ENCODE measurements at regions not wholly inside any gene's neighbourhood (a gene's known extent, or its start where the extent isn't known, plus 50 kb on each side); places are given as distances from the start of the nearest gene placed in this dataset.

DNA sequence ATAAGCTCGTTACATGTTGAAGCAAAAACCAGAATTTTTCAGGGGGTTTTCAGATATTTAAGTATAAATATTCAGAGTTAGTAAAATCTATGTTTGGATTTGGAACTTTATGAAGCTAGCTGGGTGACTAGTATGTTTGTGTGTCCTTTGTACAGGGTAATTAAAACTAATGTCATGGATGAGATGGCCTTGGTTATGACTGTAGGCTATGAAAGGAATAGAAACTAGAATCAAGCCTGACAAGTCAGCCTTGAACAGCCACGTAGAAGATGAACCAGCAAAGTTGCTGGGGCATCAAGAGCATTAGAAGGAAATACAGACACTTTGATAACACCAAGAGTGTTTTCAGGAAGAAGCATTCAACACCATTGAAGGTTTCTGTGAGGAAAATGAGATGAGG lies 825.1 kb upstream of the CNTNAP5 start:
- TF ChIP-seq, protein P1, sequence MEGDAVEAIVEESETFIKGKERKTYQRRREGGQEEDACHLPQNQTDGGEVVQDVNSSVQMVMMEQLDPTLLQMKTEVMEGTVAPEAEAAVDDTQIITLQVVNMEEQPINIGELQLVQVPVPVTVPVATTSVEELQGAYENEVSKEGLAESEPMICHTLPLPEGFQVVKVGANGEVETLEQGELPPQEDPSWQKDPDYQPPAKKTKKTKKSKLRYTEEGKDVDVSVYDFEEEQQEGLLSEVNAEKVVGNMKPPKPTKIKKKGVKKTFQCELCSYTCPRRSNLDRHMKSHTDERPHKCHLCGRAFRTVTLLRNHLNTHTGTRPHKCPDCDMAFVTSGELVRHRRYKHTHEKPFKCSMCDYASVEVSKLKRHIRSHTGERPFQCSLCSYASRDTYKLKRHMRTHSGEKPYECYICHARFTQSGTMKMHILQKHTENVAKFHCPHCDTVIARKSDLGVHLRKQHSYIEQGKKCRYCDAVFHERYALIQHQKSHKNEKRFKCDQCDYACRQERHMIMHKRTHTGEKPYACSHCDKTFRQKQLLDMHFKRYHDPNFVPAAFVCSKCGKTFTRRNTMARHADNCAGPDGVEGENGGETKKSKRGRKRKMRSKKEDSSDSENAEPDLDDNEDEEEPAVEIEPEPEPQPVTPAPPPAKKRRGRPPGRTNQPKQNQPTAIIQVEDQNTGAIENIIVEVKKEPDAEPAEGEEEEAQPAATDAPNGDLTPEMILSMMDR (IDR thresholded peaks at IDR 0.05; ENCODE audit: low read depth, low read length): no peak
- DNase-seq (ENCODE audit: extremely low read depth, low read depth): no peak

DNA sequence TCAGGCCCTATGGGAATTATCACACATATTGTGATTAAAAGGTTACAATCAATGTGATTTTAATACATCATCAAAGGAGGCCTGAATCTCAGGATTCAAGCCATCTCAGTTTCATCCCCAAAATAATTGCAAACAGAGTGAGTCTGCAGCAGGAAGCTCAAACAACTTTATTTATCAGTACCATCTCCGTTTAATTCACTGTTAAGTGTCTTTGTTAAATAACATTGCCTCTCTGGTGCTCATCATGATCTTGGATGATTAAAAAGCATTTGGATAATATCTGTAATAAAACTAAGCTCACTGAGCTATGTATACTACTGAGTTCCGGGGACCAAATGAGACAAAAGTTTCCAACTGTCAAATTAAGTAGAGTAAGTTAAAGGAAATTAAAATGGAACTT lies 817.8 kb upstream of the CNTNAP5 start:
- TF ChIP-seq, protein P1 (IDR thresholded peaks at IDR 0.05; ENCODE audit: low read depth, low read length): no peak

DNA sequence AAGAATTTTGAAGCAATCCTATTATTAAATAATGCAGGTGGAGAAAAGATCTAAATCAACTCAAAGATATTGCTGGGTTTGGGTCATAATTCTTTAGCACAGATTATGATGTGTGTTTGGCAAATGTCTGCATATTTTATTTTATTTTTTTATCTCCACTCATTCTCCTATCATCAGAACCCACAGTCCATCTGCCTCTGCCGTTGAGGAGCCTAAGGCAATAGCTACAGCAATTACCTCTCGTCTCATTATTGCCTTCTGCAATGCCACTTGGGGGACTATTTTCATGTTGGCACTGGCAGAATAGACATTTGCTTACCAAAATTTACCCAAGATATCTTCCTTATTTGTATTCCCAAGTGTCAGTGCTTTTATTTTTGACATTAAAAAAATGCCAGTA lies 815.9 kb upstream of the CNTNAP5 start:
- TF ChIP-seq, protein P1 (IDR thresholded peaks at IDR 0.05; ENCODE audit: low read depth, low read length): no peak

More for the DNA sequence above, 817.8 kb upstream of the CNTNAP5 start:
- DNase-seq (ENCODE audit: extremely low read depth, low read depth): no peak

DNA sequence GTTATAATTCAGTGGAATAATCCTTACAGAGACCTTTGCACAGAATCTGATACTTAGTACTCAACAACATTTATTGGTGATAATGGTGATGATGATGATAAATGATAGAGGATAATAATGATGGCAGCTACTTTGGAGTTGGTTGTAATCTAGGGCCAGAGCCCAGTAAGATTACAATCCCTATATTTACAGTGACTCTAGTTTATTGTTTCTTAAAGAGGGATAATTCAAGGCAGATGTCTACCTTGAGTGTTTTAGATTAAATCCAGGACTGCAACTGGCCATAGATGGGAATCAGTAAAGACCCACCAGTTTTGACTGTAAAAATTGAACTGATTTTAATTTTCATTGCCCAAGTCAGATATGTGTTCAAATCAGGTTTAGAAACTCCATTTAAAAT lies 813.9 kb upstream of the CNTNAP5 start:
- no peak for DNase-seq (ENCODE audit: extremely low read depth, low read depth)
- TF ChIP-seq, protein P1 (IDR thresholded peaks at IDR 0.05; ENCODE audit: low read depth, low read length): no peak

More for the DNA sequence above, 815.9 kb upstream of the CNTNAP5 start:
- no peak for DNase-seq (ENCODE audit: extremely low read depth, low read depth)

DNA sequence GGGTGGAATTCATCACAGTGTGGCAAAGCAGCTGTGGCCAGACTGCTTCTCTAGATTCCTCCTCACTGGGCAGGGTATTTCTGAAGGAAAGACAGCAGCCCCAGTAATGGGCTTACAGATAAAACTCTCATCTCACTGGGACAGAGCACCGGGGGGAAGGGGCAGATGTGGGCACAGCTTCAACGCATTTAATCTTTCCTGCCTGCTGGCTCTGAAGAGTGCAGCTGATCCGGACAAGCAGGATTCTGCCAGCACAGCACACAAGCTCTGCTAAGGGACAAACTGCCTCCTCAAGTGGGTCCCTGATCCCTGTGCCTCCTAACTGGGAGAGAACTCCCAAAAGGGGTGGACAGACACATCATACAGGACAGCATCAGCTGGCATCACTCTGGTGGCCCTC lies 779.9 kb upstream of the CNTNAP5 start:
- no peak for DNase-seq (ENCODE audit: extremely low read depth, low read depth)
- TF ChIP-seq, protein P1 (IDR thresholded peaks at IDR 0.05; ENCODE audit: low read depth, low read length): no peak

DNA sequence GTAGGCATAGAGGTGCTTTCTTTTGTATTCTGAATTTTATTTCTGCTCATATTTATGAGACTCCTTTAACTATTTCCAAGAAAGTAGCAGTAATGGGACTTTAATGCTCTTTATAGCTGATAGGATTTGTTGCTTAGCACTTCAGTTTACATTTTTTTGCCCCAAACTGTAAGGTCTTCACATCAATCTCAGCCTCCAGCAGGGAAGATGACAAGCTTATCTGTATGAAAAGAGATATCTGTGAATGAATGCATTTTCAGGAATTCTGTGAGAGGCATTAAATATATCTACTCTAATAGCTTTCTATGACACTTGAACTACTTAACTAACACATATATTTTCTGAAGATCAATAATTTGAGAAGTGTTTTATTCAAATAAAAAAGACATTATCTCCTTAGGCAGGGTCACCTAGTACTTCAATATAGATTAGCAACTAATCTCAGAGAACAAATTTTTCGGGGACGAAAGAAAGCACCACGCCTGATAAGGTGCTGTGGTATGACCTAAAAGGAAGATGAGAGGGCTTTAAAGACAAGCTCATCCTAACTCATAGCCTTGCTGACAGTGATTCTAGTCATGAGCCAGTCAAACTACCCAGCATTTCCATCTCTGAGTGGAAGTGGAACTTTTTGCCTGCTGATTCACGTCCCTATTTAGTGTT lies 766.1 kb upstream of the CNTNAP5 start:
- TF ChIP-seq, protein P1 (IDR thresholded peaks at IDR 0.05; ENCODE audit: low read depth, low read length): no peak

DNA sequence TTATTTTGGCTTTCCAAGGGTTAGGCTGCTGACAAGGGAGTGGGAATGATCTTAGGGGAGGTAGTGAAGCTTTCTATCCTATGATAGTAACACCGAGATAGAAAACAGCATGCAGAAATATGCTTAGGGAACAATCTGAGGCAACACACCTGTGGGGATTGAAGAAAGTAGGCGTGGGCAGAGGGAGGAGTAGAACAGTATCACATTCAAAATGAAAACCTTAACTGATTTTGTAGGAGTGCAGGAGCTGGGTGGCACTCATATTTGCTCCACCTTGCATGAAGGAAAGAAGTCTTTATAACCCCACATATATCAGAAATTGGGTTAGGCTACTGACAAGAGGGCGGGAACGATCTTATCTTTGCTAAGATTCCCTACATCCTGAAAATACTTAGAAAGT lies 762.2 kb upstream of the CNTNAP5 start:
- DNase-seq (ENCODE audit: extremely low read depth, low read depth): no peak
- TF ChIP-seq, protein P1 (IDR thresholded peaks at IDR 0.05; ENCODE audit: low read depth, low read length): no peak

More for the DNA sequence above, 766.1 kb upstream of the CNTNAP5 start:
- no peak for DNase-seq (ENCODE audit: extremely low read depth, low read depth)
